ENCODE measurements at regions not wholly inside any gene's neighbourhood (a gene's known extent, or its start where the extent isn't known, plus 50 kb on each side); places are given as distances from the start of the nearest gene placed in this dataset.
A peak's percentile ranks its signal among the peaks of the same experiment; 100 is the strongest.

DNA sequence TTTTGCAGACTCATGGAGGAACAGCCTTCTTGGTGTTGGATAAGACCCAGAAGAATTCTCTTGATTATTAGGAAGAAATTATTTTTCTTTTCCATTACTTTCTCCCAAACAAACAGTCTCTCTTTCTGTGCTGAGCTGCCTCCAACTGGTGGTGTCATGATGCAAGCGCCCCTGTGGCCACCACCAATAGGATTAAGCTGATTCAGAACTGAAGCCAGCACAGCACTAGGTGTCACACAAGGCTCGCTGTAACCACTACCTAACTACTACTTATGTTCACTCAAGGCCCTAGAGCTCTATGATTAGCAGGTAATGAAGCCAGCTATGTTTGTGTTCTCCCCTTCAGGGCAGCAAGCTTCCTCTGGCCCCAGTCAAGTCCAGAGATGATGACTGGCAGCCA lies 123.4 kb downstream of the HTR1B start:
- ATAC-seq (no peak), DNase-seq (ENCODE audit: low spot score in 2 of 2) (no peak)
- Mint-ChIP-seq H3K36me3 (no peaks in the 10 kb centered on the region), H3K9me3 (peaks cover 5 to 15% of the 10 kb centered on the region in 2 donors), H3K27ac (no peak overlapping the region)

DNA sequence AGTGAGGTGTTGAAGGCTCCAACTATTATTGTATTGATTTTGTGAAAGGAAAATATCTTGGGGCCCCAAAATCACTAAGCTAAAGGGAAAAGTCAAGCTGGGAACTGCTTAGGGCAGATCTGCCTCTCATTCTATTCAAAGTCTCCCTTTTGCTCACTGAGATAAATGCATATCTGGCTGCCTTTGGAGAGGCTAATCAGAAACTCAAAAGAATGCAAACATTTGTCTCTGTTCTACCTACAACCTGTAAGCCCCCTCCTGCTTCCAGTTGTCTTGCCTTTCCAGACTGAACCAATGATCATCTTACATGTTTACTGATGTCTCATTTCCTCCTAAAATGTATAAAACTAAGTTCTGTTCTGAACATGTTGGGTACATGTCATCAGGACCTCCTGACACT lies 125.9 kb downstream of the HTR1B start:
- ATAC-seq (no peak), DNase-seq (ENCODE audit: low spot score in 2 of 2) (no peak)
- Mint-ChIP-seq H3K36me3 (no peaks in the 10 kb centered on the region), H3K27ac (no peak overlapping the region), H3K9me3 (peaks cover 5 to 24% of the 10 kb centered on the region in 2 donors)

DNA sequence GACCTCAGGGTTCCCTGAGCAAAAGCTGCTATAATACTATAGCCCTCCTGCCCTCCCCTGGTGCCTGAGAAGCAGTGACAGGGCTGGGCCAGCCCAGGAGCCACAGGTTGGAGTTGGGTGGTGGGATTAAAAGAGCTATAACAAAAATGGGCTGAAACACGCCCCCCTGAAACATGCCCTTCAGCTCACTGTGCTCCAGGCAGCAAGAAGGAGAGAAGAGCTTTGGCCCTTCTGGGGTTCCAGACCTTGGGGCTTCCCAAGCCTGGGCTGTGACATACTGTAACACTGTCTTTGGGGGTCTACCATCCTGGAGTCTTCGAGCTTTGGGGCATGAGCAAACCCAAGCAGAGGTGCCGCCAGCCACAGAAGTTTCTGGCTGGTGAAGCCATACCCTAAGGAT lies 129.2 kb downstream of the HTR1B start:
- Mint-ChIP-seq H3K36me3 (no peaks in the 10 kb centered on the region), H3K9me3 (peaks cover 0 to 12% of the 10 kb centered on the region in 2 donors), H3K27ac (no peak overlapping the region)
- DNase-seq (ENCODE audit: low spot score in 2 of 2) (no peak), ATAC-seq (no peak)

DNA sequence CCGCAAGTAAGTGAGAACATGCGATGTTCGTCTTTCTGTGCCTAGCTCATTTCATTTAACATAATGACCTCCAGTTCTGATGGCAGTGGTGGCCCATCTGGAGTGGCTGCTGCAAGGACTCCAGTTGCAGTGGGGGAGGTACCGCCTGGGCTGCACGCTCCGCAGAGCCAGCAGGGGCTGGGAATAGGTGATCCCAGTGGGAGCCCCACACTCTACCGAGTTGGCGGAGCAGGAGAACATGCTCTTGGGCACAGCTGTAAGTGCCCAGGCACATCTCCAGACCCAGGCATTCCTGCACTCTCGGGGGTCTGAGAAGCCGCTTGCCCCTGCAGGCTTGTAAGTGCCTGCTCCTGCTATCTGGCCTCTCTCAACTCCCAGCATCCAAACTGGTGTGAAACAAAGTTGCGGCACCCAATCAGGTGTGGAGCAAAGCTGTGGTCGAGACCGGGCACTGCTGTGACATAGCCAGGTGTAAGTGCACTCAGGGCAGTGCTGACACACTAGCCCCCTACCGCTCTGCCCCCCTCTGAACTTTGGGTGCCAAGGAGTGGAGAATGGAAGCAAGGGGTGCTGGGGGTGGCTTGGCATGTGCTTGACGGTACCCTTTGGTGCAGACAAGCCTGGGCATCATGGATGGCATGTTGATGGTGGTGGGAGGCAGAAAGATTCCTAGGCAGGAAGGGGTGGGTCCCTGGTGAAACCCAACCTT lies 130.2 kb downstream of the HTR1B start:
- H3K9me3 Mint-ChIP-seq = peaks cover 0 to 10% of the 10 kb centered on the region in 2 donors
- ATAC-seq (no peak), DNase-seq (ENCODE audit: low spot score in 2 of 2) (peak in 1 of 2 donors; percentile 33)
- H3K36me3 Mint-ChIP-seq = no peaks in the 10 kb centered on the region
- H3K27ac Mint-ChIP-seq = no peak overlapping the region

DNA sequence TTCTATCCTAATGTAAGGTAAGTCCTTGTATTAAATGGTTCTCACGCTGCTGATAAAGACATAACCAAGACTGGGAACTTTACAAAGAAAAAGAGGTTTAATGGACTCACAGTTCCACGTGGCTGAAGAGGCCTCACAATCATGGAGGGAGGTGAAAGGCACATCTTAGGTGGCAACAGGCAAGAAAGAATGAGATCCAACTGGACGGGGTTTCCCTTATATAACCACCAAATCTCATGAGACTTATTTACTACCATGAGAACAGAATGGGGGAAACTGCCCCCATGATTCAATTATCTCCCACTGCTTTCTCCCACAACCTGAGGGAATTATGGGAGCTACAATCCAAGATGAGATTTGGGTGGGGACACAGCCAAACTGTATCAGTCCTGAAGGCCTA lies 136.6 kb downstream of the HTR1B start:
- peaks cover 4 to 14% of the 10 kb centered on the region in 2 donors for H3K9me3 Mint-ChIP-seq
- no peak for DNase-seq (ENCODE audit: low spot score in 2 of 2)
- H3K36me3 Mint-ChIP-seq = no peaks in the 10 kb centered on the region
- ATAC-seq = no peak
- H3K27ac Mint-ChIP-seq = no peak overlapping the region

- ATAC-seq (no peak), DNase-seq (ENCODE audit: low spot score in 2 of 2) (no peak)
- no peak overlapping the region for H3K27ac Mint-ChIP-seq
- H3K9me3 Mint-ChIP-seq = peaks cover 4 to 14% of the 10 kb centered on the region in 2 donors
- H3K36me3 Mint-ChIP-seq = no peaks in the 10 kb centered on the region
Observed at GRCh38 chr6:77326029-77326428, 137.3 kb downstream of the HTR1B start.

DNA sequence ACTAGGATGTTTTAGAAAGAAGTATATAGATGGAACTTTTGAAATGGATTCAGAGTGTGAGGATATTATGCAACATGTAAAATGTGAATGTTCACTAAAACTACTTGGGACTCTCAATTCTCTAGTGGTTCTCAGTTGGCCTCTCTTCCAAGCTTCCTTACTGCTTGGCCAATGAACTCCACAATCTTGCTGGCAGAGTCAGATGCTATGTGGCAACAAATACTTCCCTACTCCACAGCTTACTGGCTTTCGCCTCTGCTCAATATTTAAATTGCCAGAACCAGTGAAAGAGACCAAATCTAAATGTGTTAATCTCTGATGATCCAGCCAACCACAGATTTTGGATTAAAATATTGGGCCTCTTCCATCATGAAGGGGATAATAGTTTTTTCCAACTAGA lies 138.4 kb downstream of the HTR1B start:
- Mint-ChIP-seq H3K36me3 (no peaks in the 10 kb centered on the region), H3K9me3 (peaks cover 4 to 14% of the 10 kb centered on the region in 2 donors), H3K27ac (no peak overlapping the region)
- DNase-seq (ENCODE audit: low spot score in 2 of 2) (no peak), ATAC-seq (no peak)

GRCh38 chr6:77322604-77323003 lies 140.7 kb downstream of the HTR1B start:
- DNase-seq (ENCODE audit: low spot score in 2 of 2) = no peak
- Mint-ChIP-seq H3K9me3 (peaks cover 4 to 14% of the 10 kb centered on the region in 2 donors), H3K36me3 (no peaks in the 10 kb centered on the region), H3K27ac (no peak overlapping the region)
- ATAC-seq = no peak

DNA sequence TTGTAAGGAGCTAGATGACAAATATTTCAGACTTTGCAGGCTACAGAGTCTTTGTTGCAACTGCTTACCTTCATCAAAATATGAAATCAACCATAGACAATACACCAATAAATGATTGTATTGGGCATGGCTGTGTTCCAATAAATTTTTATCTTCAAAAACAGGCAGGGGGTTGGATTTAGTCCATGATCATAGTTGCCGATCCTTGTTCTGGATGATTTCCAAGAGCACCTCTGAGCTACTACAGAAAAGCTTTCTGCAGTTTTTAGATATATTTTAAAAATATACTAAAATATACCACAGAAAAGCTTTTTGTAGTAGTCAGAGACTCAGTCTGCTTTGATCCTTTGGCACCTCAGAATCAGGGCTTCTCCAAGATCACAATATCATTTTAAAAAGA lies 145.0 kb downstream of the HTR1B start:
- H3K9me3 Mint-ChIP-seq = peaks cover 3 to 10% of the 10 kb centered on the region in 2 donors
- ATAC-seq = no peak

GRCh38 chr6:77313595-77313994 lies 149.7 kb downstream of the HTR1B start:
- ATAC-seq = no peak
- no peaks in the 10 kb centered on the region for H3K36me3 Mint-ChIP-seq
- H3K27ac Mint-ChIP-seq = no peak overlapping the region
- no peak for DNase-seq (ENCODE audit: low spot score in 2 of 2)
- peaks cover 5% of the 10 kb centered on the region in 2 donors for H3K9me3 Mint-ChIP-seq

More for the DNA sequence above, 145.0 kb downstream of the HTR1B start:
- H3K27ac Mint-ChIP-seq = no peak overlapping the region
- DNase-seq (ENCODE audit: low spot score in 2 of 2) = no peak
- H3K36me3 Mint-ChIP-seq = no peaks in the 10 kb centered on the region

- Mint-ChIP-seq H3K27ac (no peak overlapping the region), H3K9me3 (peaks cover 7 to 25% of the 10 kb centered on the region in 2 donors), H3K36me3 (no peaks in the 10 kb centered on the region)
- DNase-seq (ENCODE audit: low spot score in 2 of 2) = no peak
- no peak for ATAC-seq
Observed at GRCh38 chr6:77299931-77300330, 163.4 kb downstream of the HTR1B start.

DNA sequence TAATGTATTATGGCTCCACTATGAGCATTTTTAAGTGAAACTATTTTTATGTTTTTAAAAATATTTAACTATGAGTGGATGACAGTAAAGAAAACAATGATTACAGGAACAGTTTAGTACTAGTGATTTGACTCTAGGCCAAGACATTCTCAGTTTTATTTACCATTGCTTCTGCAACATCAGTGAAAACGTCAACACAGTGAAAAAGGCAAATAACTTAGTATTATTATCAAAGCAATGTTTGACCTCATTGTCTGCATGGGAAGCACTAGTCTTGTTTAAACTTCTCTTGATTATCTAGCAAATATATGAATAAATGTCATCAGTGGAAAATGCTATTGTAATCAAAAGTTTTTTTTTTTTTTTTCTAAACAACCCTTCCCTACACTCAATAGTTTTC lies 165.0 kb downstream of the HTR1B start:
- Mint-ChIP-seq H3K9me3 (peaks cover 3 to 13% of the 10 kb centered on the region in 2 donors), H3K27ac (no peak overlapping the region), H3K36me3 (no peaks in the 10 kb centered on the region)
- no peak for ATAC-seq
- no peak for DNase-seq (ENCODE audit: low spot score in 2 of 2)

- ATAC-seq (no peak), DNase-seq (ENCODE audit: low spot score in 2 of 2) (no peak)
- H3K27ac Mint-ChIP-seq = no peak overlapping the region
- H3K9me3 Mint-ChIP-seq = no peaks in the 10 kb centered on the region
- H3K36me3 Mint-ChIP-seq = no peaks in the 10 kb centered on the region
Observed at GRCh38 chr6:77292564-77293546, 170.4 kb downstream of the HTR1B start.

DNA sequence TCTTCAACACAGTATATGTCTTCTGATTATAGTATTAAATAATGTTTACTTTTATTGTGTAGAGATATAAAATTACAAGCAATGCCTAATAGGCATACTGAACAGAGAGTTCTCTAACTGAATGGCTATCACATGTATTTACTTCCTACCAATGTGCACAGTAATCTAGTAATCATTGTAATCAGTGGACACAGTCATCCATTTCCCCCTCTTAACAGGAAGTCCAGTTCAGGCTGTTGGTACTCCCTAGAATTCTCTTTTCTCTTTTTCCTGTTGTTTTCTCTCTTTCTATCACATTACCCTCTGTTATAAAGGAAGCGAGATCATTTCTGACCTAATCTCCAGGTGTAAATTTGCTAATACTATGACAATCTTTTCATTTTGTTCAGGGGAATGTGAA lies 172.5 kb downstream of the HTR1B start:
- ATAC-seq (no peak), DNase-seq (ENCODE audit: low spot score in 2 of 2) (no peak)
- peaks cover 0 to 5% of the 10 kb centered on the region in 2 donors for H3K9me3 Mint-ChIP-seq
- no peak overlapping the region for H3K27ac Mint-ChIP-seq
- no peaks in the 10 kb centered on the region for H3K36me3 Mint-ChIP-seq

- ATAC-seq (no peak), DNase-seq (ENCODE audit: low spot score in 2 of 2) (no peak)
- peaks cover 5 to 9% of the 10 kb centered on the region in 2 donors for H3K9me3 Mint-ChIP-seq
- H3K36me3 Mint-ChIP-seq = no peaks in the 10 kb centered on the region
- no peak overlapping the region for H3K27ac Mint-ChIP-seq
Observed at GRCh38 chr6:77286541-77286940, 176.8 kb downstream of the HTR1B start.

GRCh38 chr6:77273929-77274328 lies 189.4 kb downstream of the HTR1B start:
- Mint-ChIP-seq H3K9me3 (peaks cover 12 to 14% of the 10 kb centered on the region in 2 donors), H3K36me3 (peaks cover 8 to 13% of the 10 kb centered on the region in 2 donors), H3K27ac (no peak overlapping the region)
- DNase-seq (ENCODE audit: low spot score in 2 of 2) (no peak), ATAC-seq (no peak)

DNA sequence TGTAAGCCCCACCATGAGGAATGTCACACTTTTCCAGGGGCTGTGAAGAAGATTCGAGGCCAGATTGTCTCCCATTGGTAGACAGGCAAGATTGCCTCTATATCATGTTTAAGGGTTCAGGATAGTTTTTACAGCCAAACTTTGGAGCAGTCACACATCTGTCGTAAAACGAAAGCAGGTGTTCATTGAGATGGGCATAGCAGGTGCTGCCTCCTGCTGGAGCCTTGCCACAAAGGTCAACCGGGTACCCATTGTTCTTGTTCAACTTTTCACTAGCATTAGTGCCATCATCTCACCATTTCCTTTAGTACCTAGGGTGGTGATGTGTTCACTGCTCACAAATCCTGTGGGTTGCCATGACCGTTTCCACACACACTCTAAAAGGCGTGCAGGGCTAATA lies 198.3 kb downstream of the HTR1B start:
- DNase-seq (ENCODE audit: low spot score in 2 of 2) (no peak), ATAC-seq (no peak)
- H3K9me3 Mint-ChIP-seq = peaks cover 9 to 26% of the 10 kb centered on the region in 2 donors
- H3K36me3 Mint-ChIP-seq = no peaks in the 10 kb centered on the region
- no peak overlapping the region for H3K27ac Mint-ChIP-seq
